IMR-90 (cell line): ENCODE measurements at regions not wholly inside any gene's neighbourhood (a gene's known extent, or its start where the extent isn't known, plus 50 kb on each side); places are given as distances from the start of the nearest gene placed in this dataset.

ENCODE experiments used
- ATAC-seq: fragments of 200-7000 bp; cut with Tn5 transposase; 2 replicates; pipeline ENCODE4 v1.9.1; 2020; ENCODE audit warnings: low read depth, mild to moderate bottlenecking, moderate library complexity
- BruUV-seq: library from RNA; stranded (reverse); fragments of 400-500 nt; replicated peaks from 2 replicates; lab custom pipeline; 2021; lab: Mats Ljungman, UMichigan
- CTCF ChIA-PET: fragments of 300-600 bp; formaldehyde crosslinking; extraction: SDS; loops from one replicate; lab custom pipeline; 2021; ENCODE audit warnings: antibody characterized with exemption; lab: Yijun Ruan, JAX
- POLR2A ChIA-PET: fragments of 300-600 bp; sonication (Branson Sonifier 250); formaldehyde crosslinking; loops from one replicate; lab custom pipeline; 2022; ENCODE audit warnings: antibody characterized with exemption; ENCODE audit not compliant: unreplicated experiment; lab: Charles Lee
- DNase-seq: peaks from one replicate; pipeline ENCODE4 v3.0.0; 2013
- H2AFZ ChIP-seq: replicated peaks from 2 replicates; pipeline ENCODE3; 2013; ENCODE audit warnings: low read length, mild to moderate bottlenecking; ENCODE audit not compliant: poor library complexity
- H2AK5ac ChIP-seq: 2 replicates; pipeline ENCODE4 v1.6.1; 2013; ENCODE audit warnings: low read depth, low read length, inconsistent platforms
- H2AK9ac ChIP-seq: replicated peaks from 2 replicates; pipeline ENCODE3; 2013; ENCODE audit warnings: mild to moderate bottlenecking, low read depth, low read length, moderate library complexity; ENCODE audit not compliant: poor library complexity
- H2BK120ac ChIP-seq: 2 replicates; pipeline ENCODE4 v1.6.1; 2013; ENCODE audit warnings: low read depth, low read length, inconsistent platforms
- H2BK15ac ChIP-seq: 3 replicates; pipeline ENCODE4 v1.6.1; 2013; ENCODE audit warnings: low read depth, low read length, inconsistent platforms
- H2BK20ac ChIP-seq: 2 replicates; pipeline ENCODE4 v1.6.1; 2013; ENCODE audit warnings: low read depth, mild to moderate bottlenecking, inconsistent platforms, low read length, moderate library complexity
- H2BK5ac ChIP-seq: 2 replicates; pipeline ENCODE4 v1.6.1; 2013; ENCODE audit warnings: mild to moderate bottlenecking, low read depth, low read length, inconsistent platforms; ENCODE audit not compliant: poor library complexity, severe bottlenecking
- H3K14ac ChIP-seq: replicated peaks from 2 replicates; pipeline ENCODE4 v1.6.1; 2013; ENCODE audit warnings: low read depth, low read length, inconsistent platforms
- H3K18ac ChIP-seq: 2 replicates; pipeline ENCODE4 v1.6.1; 2013; ENCODE audit warnings: low read depth, low read length, control low read depth
- H3K23ac ChIP-seq: 2 replicates; pipeline ENCODE4 v1.6.1; 2013; ENCODE audit warnings: low read depth, low read length, inconsistent platforms
- H3K27ac ChIP-seq: 2 replicates; pipeline ENCODE4 v1.5.1; 2013; ENCODE audit warnings: mild to moderate bottlenecking, control low read depth, low read length; ENCODE audit not compliant: insufficient read depth
- H3K27me3 ChIP-seq: 2 replicates; pipeline ENCODE4 v1.6.1; 2013; ENCODE audit warnings: low read length; ENCODE audit not compliant: control insufficient read depth, insufficient read depth
- H3K36me3 ChIP-seq: 2 replicates; pipeline ENCODE4 v1.6.1; 2013; ENCODE audit warnings: low read length, mixed read lengths; ENCODE audit not compliant: control insufficient read depth, insufficient read depth
- H3K4ac ChIP-seq: 2 replicates; pipeline ENCODE4 v1.6.1; 2013; ENCODE audit warnings: low read depth, low read length, inconsistent platforms
- H3K4me1 ChIP-seq: 2 replicates; pipeline ENCODE4 v1.6.1; 2013; ENCODE audit warnings: low read length, mixed read lengths; ENCODE audit not compliant: control insufficient read depth, insufficient read depth
- H3K4me2 ChIP-seq: 2 replicates; pipeline ENCODE4 v1.6.1; 2013; ENCODE audit warnings: low read depth, mild to moderate bottlenecking, control low read depth, low read length, moderate library complexity
- H3K4me3 ChIP-seq: 2 replicates; pipeline ENCODE4 v1.5.1; 2013; ENCODE audit warnings: low read depth, mild to moderate bottlenecking, control low read depth, low read length, moderate library complexity; ENCODE audit not compliant: insufficient read depth
- H3K56ac ChIP-seq: 2 replicates; pipeline ENCODE4 v1.6.1; 2013; ENCODE audit warnings: low read length, inconsistent platforms; ENCODE audit not compliant: insufficient read depth; ENCODE audit errors: extremely low read depth
- H3K79me1 ChIP-seq, 2 experiments: 2 replicates each; pipeline ENCODE4 v1.6.1; 2013; ENCODE audit warnings: low read length in 2 of 2, inconsistent platforms in 1 of 2, low read depth in 1 of 2
- H3K9ac ChIP-seq: 2 replicates; pipeline ENCODE4 v1.6.1; 2013; ENCODE audit warnings: low read depth, low read length, control low read depth
- H3K9me1 ChIP-seq: 2 replicates; pipeline ENCODE4 v1.6.1; 2013; ENCODE audit warnings: low read length, inconsistent platforms; ENCODE audit not compliant: insufficient read depth
- H3K9me3 ChIP-seq: 2 replicates; pipeline ENCODE4 v1.6.1; 2013; ENCODE audit warnings: low read length; ENCODE audit not compliant: control insufficient read depth, insufficient read depth
- H4K20me1 ChIP-seq: 2 replicates; pipeline ENCODE4 v1.6.1; 2013; ENCODE audit warnings: low read length, inconsistent platforms; ENCODE audit not compliant: insufficient read depth
- H4K5ac ChIP-seq: 2 replicates; pipeline ENCODE4 v1.6.1; 2013; ENCODE audit warnings: mild to moderate bottlenecking, low read depth, low read length, control low read depth
- H4K8ac ChIP-seq, 2 experiments: 2 replicates each; pipeline ENCODE4 v1.6.1; 2013; ENCODE audit warnings: low read depth in 2 of 2, low read length in 2 of 2, control low read depth in 1 of 2, inconsistent platforms in 1 of 2
- H4K91ac ChIP-seq: 2 replicates; pipeline ENCODE4 v1.6.1; 2013; ENCODE audit warnings: low read depth, low read length, inconsistent platforms; ENCODE audit not compliant: insufficient read depth
- FOS ChIP-seq: fragments of 150-350 bp; IDR thresholded peaks from 2 replicates; pipeline ENCODE4 v1.6.1; 2016; ENCODE audit warnings: low read depth, low read length
- whole genome bisulfite sequencing, 2 experiments: methylation state at CpG; one replicate each; pipeline versions ENCODE4 v1.1.5 to v1.1.7; 2013; ENCODE audit warnings: missing lambda C conversion rate in 2 of 2; ENCODE audit not compliant: insufficient read length in 1 of 2; ENCODE audit errors: extremely low coverage in 2 of 2; 5-methylcytosine and 5-hydroxymethylcytosine counted together
- dilution Hi-C: fragments of 300-500 bp; cut with HindIII; formaldehyde crosslinking; loops from one replicate; pipeline ENCODE4 v1.14.3; 2018; ENCODE audit warnings: low sequenced_read_pairs; ENCODE audit not compliant: unreplicated experiment
- in situ Hi-C: fragments of 300-500 bp; cut with MboI; formaldehyde crosslinking; loops from 3 replicates; pipeline ENCODE4 v1.14.3; 2019; ENCODE audit warnings: low sequenced_read_pairs, inconsistent platforms, mixed read lengths
- intact Hi-C: fragments of 100-400 bp; cut with micrococcal nuclease; formaldehyde crosslinking; loops from 2 replicates; pipeline ENCODE4 v1.10.0; 2022

- H3K18ac ChIP-seq, result no peak overlapping the region
- ChIA-PET CTCF (no interaction called here), POLR2A (no interaction called here)
- intact Hi-C loops, result loop anchor here (5.0 kb wide), 1 partner anchor 51 kb away; no protein-coding TSS in a partner anchor
- H3K4ac ChIP-seq, result no peak overlapping the region
- H2BK15ac ChIP-seq, result no peak overlapping the region
- DNase-seq, result no peak
- H3K14ac ChIP-seq, result no peak overlapping the region
- no peak overlapping the region for H4K5ac ChIP-seq
- no peaks in the 10 kb centered on the region for H3K36me3 ChIP-seq
- no peaks in the 10 kb centered on the region for H4K20me1 ChIP-seq
- H2BK20ac ChIP-seq, result no peak overlapping the region
- H4K8ac ChIP-seq, result no peak overlapping the region
- H3K9me3 ChIP-seq, result no peaks in the 10 kb centered on the region
- WGBS, 2 experiments, result no CpG with 5 or more reads among the region's 3 CpGs
- TF ChIP-seq FOS, result no peak
- no TSS peak for BruUV-seq
- no peak overlapping the region for H3K4me2 ChIP-seq
- H3K56ac ChIP-seq, result no peak overlapping the region
- H2AK9ac ChIP-seq, result no peak overlapping the region
- no peaks in the 10 kb centered on the region for H3K4me1 ChIP-seq
- no peaks in the 10 kb centered on the region for H3K79me1 ChIP-seq
- H3K9me1 ChIP-seq, result no peaks in the 10 kb centered on the region
- in situ Hi-C loops, result no loop called here
- H4K91ac ChIP-seq, result no peak overlapping the region
- H3K9ac ChIP-seq, result no peak overlapping the region
- H2AFZ ChIP-seq, result no peak overlapping the region
- no peak overlapping the region for H2AK5ac ChIP-seq
- no peak overlapping the region for H3K4me3 ChIP-seq
- no peak for ATAC-seq
- no peak overlapping the region for H2BK120ac ChIP-seq
- no peak overlapping the region for H3K23ac ChIP-seq
- no peaks in the 10 kb centered on the region for H3K27me3 ChIP-seq
- dilution Hi-C loops, result no loop called here
- H3K27ac ChIP-seq, result no peak overlapping the region
- no peak overlapping the region for H2BK5ac ChIP-seq
Measured at GRCh38 chr9:71273613-71274012, 152.2 kb upstream of the TRPM3 start.
